Fibroblast of villous mesenchyme (primary cell): ENCODE measurements at regions not wholly inside any gene's neighbourhood (a gene's known extent, or its start where the extent isn't known, plus 50 kb on each side); places are given as distances from the start of the nearest gene placed in this dataset.

Experiments used
- DNase-seq: peaks from one replicate; pipeline ENCODE4 v3.0.0-alpha.2; 2010; ENCODE audit warnings: low read depth
- H3K4me3 ChIP-seq: 2 replicates; pipeline ENCODE4 v1.5.1; 2011; ENCODE audit warnings: low read depth, mild to moderate bottlenecking, low read length
- TF ChIP-seq, protein P1 (sequence below): IDR thresholded peaks from 2 replicates; pipeline ENCODE4 v1.5.1; 2012; ENCODE audit warnings: low read depth, mild to moderate bottlenecking, low read length; ENCODE audit not compliant: insufficient read depth

DNA sequence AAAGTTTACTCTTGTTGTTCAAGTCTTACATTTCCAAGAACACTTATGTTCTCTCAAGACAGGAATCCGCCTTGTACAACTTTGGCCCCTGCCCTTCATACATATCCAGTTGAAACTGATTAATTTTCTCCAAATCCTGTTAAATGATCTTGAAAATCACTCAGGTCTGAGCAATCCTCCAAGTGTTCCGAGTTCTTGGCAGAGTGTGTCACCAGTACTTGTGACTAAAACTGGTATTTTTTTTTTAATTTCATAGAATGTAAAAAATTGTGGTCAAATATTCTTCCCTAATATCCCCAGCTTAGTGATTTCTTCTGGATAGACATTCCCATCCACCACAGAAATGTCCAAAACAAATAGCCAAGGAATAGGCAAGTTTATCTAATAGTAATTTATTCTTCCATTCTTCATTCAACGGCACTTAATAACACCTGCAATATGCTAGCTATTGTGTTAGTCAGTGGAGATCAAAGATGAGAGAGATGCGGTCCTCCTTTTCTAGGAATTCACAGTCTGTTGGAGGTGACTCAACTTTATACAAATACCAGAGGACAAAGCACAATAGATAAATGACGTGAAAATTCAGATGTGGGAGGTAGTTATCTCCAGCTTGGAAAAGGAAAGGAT, 71.4 kb downstream of the DIRAS3 start:
- no peak overlapping the region for H3K4me3 ChIP-seq
- TF ChIP-seq, protein P1, sequence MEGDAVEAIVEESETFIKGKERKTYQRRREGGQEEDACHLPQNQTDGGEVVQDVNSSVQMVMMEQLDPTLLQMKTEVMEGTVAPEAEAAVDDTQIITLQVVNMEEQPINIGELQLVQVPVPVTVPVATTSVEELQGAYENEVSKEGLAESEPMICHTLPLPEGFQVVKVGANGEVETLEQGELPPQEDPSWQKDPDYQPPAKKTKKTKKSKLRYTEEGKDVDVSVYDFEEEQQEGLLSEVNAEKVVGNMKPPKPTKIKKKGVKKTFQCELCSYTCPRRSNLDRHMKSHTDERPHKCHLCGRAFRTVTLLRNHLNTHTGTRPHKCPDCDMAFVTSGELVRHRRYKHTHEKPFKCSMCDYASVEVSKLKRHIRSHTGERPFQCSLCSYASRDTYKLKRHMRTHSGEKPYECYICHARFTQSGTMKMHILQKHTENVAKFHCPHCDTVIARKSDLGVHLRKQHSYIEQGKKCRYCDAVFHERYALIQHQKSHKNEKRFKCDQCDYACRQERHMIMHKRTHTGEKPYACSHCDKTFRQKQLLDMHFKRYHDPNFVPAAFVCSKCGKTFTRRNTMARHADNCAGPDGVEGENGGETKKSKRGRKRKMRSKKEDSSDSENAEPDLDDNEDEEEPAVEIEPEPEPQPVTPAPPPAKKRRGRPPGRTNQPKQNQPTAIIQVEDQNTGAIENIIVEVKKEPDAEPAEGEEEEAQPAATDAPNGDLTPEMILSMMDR: no peak
- DNase-seq: no peak

GRCh38 chr1:67977756-67978155, 72.7 kb downstream of the DIRAS3 start:
- TF ChIP-seq, protein P1: no peak
- DNase-seq: no peak
- H3K4me3 ChIP-seq: no peak overlapping the region

- DNase-seq: no peak
- H3K4me3 ChIP-seq: no peak overlapping the region
- TF ChIP-seq, protein P1: no peak
These were observed 77.4 kb downstream of the DIRAS3 start for GRCh38 chr1:67973051-67973450.

DNA sequence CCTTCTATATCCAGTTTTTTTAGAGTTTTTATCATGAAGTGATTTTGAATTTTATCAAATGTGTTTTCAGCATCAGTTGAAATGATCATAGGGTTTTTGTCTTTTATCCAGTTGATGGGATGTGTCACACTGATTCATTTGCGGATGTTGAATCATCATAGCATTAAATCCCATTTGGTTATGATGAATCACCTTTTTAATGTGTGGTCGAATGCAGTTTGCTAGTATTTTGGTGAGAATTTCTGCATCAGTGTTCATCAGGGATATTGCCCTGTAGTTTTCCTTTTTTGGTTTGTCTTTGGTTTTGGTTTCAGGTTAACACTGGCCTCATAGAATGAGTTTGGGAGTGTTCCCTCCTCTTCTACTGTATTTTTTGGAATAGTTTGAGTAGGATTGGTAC, 80.3 kb downstream of the DIRAS3 start:
- peak; percentile 64 for DNase-seq
- TF ChIP-seq, protein P1: no peak
- no peak overlapping the region for H3K4me3 ChIP-seq

GRCh38 chr1:67969446-67969845, 81.0 kb downstream of the DIRAS3 start:
- no peak overlapping the region for H3K4me3 ChIP-seq
- no peak for DNase-seq
- TF ChIP-seq, protein P1: no peak

DNA sequence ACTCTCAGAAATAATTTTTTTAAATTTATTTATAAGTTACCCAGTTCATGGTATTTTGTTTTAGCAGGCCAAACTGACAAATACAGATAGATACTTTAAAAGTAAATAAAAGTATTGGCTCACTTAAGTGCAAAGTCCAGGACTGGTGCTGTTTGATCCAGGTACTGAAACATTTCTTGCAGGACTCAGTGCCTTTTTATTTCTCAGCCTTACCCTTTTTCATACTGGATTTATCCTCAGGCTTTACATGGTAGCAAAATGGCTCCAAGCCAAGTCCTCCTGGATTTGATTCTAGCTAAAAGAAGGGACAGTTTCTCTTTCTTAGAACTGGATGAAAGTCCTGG, 83.8 kb downstream of the DIRAS3 start:
- TF ChIP-seq, protein P1: no peak

More for the DNA sequence above, 83.8 kb downstream of the DIRAS3 start:
- DNase-seq: no peak
- H3K4me3 ChIP-seq: no peak overlapping the region
